GM12892 (cell line): ENCODE measurements at regions not wholly inside any gene's neighbourhood (a gene's known extent, or its start where the extent isn't known, plus 50 kb on each side); places are given as distances from the start of the nearest gene placed in this dataset.

Experiments
- POLR2A ChIP-seq: IDR thresholded peaks from 2 replicates; pipeline ENCODE4 v1.6.1; 2011; ENCODE audit warnings: low read depth, low read length, control low read depth
- POLR2AphosphoS5 ChIP-seq: IDR thresholded peaks from 2 replicates; pipeline ENCODE4 v1.6.1; 2011; ENCODE audit warnings: low read depth, low read length, control low read depth
- TAF1 ChIP-seq: IDR thresholded peaks from 2 replicates; pipeline ENCODE4 v1.6.1; 2011; ENCODE audit warnings: low read depth, mild to moderate bottlenecking, control low read depth, low read length, borderline replicate concordance

GRCh38 chr10:128489324-128490247, 363.4 kb upstream of the MKI67 start:
- TF ChIP-seq TAF1 (no peak), POLR2A (no peak), POLR2AphosphoS5 (no peak)
